ENCODE measurements at regions not wholly inside any gene's neighbourhood (a gene's known extent, or its start where the extent isn't known, plus 50 kb on each side); places are given as distances from the start of the nearest gene placed in this dataset.
A peak's percentile ranks its signal among the peaks of the same experiment; 100 is the strongest.
"Not testable (repeated sequence)": the region's sequence is repeated elsewhere in the genome, so short reads cannot be mapped to it uniquely, and the experiment has no call there.

DNA sequence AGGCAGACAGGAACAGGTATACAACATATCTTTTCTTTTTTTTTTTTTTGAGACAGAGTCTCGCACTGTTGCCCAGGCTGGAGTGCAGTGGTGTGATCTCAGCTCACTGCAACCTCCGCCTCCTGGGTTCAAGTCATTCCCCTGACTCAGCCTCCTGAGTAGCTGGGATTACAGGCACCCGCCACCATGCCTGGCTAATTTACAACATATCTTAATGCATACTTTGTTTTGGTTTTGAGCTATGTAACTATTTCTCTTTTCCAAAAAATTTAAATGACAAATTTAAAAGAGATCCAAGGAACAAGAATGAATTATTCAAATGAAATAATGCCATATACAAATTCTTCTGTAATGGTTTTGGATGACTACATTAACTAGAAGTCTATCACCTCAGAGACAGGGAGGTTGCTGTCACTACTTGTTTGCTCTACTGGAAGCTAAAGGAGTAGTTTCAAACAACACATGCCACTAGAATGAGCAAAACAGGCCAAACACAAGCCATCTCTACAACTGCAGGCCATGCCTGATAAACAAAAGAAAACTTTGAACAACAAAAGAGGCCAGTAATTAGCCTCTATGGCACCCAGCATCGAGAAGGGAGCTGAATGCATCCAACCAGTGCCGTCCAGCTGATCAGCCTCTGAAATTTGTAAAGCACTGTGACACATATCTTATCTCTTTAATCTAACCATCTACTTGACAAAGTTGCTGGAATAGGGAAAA, 133.6 kb upstream of the VOPP1 start:
- DNase-seq (ENCODE audit: insufficient read length, low spot score, missing footprints); H3K4me1 ChIP-seq (ENCODE audit: insufficient read depth, low read length); H4K20me1 ChIP-seq (ENCODE audit: insufficient read depth, low read length); H3K4me3 ChIP-seq (ENCODE audit: insufficient read depth, low read length); H2AFZ ChIP-seq (ENCODE audit: low read length); H3K27ac ChIP-seq (ENCODE audit: low read depth, low read length); H3K9me3 ChIP-seq (ENCODE audit: low read depth, low read length); H3K79me2 ChIP-seq (ENCODE audit: insufficient read depth, low read length); H3K36me3 ChIP-seq (ENCODE audit: insufficient read depth, low read length); H3K4me2 ChIP-seq (ENCODE audit: insufficient read depth, low read length); H3K27me3 ChIP-seq (ENCODE audit: insufficient read depth, low read length): not testable (repeated sequence)

DNA sequence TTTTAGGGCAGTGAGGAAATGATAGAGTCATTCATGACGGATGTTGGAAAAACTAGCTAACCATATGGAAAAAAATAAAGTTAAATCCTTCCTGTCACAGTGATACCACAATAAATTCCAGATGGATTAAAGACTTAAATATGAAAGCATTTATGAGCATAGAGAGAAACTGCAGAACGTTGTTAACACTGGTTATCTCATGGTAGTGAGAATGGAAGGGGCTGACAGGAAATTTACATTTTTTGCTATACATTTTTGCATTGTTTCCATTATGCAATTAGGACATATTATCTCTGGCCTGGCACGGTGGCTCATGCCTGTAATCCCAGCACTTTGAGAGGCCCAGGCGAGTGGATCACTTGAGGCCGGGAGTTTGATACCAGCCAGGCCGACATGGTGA, 130.5 kb upstream of the VOPP1 start:
- H4K20me1 ChIP-seq (ENCODE audit: insufficient read depth, low read length); H3K79me2 ChIP-seq (ENCODE audit: insufficient read depth, low read length); H3K36me3 ChIP-seq (ENCODE audit: insufficient read depth, low read length); H3K27me3 ChIP-seq (ENCODE audit: insufficient read depth, low read length); H3K4me3 ChIP-seq (ENCODE audit: insufficient read depth, low read length); H3K4me2 ChIP-seq (ENCODE audit: insufficient read depth, low read length); H3K9me3 ChIP-seq (ENCODE audit: low read depth, low read length); H2AFZ ChIP-seq (ENCODE audit: low read length); H3K27ac ChIP-seq (ENCODE audit: low read depth, low read length); H3K4me1 ChIP-seq (ENCODE audit: insufficient read depth, low read length); DNase-seq (ENCODE audit: insufficient read length, low spot score, missing footprints): not testable (repeated sequence)

GRCh38 chr7:55699450-55699842, 127.1 kb upstream of the VOPP1 start:
- H3K79me2 ChIP-seq (ENCODE audit: insufficient read depth, low read length); H4K20me1 ChIP-seq (ENCODE audit: insufficient read depth, low read length); H3K9me3 ChIP-seq (ENCODE audit: low read depth, low read length); H3K27me3 ChIP-seq (ENCODE audit: insufficient read depth, low read length); H3K4me2 ChIP-seq (ENCODE audit: insufficient read depth, low read length); H3K4me1 ChIP-seq (ENCODE audit: insufficient read depth, low read length); H2AFZ ChIP-seq (ENCODE audit: low read length); H3K36me3 ChIP-seq (ENCODE audit: insufficient read depth, low read length); H3K27ac ChIP-seq (ENCODE audit: low read depth, low read length); DNase-seq (ENCODE audit: insufficient read length, low spot score, missing footprints); H3K4me3 ChIP-seq (ENCODE audit: insufficient read depth, low read length): not testable (repeated sequence)

DNA sequence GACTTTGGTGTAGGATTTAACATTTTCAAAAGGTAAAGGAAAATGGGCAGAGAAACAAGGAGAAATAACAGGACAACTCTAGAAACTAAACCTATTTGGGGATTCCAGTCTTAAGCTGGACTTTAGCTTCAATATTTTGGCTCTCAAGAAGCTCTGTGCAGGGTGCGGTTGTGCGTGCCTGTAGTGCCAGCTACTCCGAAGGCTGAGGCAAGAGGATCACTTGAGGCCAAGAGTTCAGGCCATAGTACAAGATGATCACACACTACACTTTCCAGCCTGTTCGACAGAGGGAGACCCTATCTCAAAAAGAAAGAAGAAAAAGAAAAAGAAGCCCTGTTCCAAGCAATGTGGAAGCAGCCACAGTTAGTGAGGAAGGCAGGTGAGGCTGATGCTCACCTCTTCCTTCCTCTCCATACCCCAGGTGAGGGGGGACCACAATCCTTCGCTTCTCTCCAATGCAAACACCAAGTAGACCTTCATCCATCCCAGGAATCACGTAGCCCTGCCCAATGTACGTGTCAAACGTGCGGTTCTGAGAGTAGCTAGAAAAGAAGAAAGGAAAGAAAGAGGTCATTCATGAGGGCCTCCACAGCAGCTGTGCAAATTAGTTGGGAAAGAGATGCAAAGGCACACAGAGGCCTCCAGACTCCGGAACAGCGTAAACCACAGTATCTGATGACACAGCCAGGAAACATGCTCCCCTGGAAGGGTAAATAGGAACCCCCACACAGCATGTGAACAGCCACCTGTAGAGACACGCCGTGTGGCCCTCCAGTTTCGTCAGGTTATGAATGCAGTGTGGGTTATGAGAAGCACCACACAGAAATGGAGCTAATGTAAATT, 126.5 kb upstream of the VOPP1 start:
- not testable (repeated sequence) for H3K4me3 ChIP-seq (ENCODE audit: insufficient read depth, low read length); H3K36me3 ChIP-seq (ENCODE audit: insufficient read depth, low read length); H3K79me2 ChIP-seq (ENCODE audit: insufficient read depth, low read length); H3K4me1 ChIP-seq (ENCODE audit: insufficient read depth, low read length); H3K27ac ChIP-seq (ENCODE audit: low read depth, low read length); H2AFZ ChIP-seq (ENCODE audit: low read length); H3K27me3 ChIP-seq (ENCODE audit: insufficient read depth, low read length); H3K9me3 ChIP-seq (ENCODE audit: low read depth, low read length); H4K20me1 ChIP-seq (ENCODE audit: insufficient read depth, low read length); H3K4me2 ChIP-seq (ENCODE audit: insufficient read depth, low read length); DNase-seq (ENCODE audit: insufficient read length, low spot score, missing footprints)

DNA sequence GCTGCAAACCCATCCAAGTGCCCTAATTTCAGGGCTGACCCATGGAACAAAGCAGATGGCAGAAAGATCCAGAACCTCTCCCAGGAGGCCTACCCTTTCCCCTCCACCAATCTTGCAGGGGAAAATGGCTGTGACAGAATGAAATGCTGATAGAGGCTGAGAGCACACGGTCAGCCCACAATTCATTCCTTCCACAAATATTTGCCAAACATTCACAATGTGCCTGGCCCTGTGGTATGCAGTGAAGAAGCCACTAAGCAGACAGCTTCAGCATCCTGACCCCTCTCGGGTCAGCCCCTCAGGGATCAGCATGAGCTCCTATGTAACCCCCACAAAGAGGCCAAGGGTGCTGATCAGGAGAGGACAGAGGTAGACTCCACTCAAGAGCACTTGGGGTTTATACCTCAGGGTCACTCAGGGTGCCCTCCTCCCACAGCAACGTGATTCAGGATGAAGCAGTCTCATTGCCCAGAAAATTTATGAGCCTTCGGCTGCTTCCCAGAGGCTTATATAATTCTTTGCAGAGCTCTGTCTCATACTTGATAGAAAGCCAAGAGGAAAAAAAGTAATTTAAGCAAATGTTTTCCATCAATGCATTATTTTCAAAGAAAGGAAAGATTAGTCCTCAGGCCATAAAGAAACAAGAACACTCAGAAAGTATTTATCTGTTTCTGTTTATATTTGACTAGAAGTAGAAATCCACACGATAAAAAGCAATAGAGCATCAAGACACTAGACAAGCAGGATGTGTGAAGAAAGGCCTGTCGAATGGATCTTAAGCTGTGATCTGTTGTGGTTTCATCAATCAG, 123.8 kb upstream of the VOPP1 start:
- H3K36me3 ChIP-seq (ENCODE audit: insufficient read depth, low read length); H2AFZ ChIP-seq (ENCODE audit: low read length); H3K27me3 ChIP-seq (ENCODE audit: insufficient read depth, low read length); H4K20me1 ChIP-seq (ENCODE audit: insufficient read depth, low read length); H3K9me3 ChIP-seq (ENCODE audit: low read depth, low read length); H3K4me1 ChIP-seq (ENCODE audit: insufficient read depth, low read length); H3K4me3 ChIP-seq (ENCODE audit: insufficient read depth, low read length); H3K4me2 ChIP-seq (ENCODE audit: insufficient read depth, low read length); H3K27ac ChIP-seq (ENCODE audit: low read depth, low read length); H3K79me2 ChIP-seq (ENCODE audit: insufficient read depth, low read length): not testable (repeated sequence)
- peak; percentile 27 for DNase-seq (ENCODE audit: insufficient read length, low spot score, missing footprints)

DNA sequence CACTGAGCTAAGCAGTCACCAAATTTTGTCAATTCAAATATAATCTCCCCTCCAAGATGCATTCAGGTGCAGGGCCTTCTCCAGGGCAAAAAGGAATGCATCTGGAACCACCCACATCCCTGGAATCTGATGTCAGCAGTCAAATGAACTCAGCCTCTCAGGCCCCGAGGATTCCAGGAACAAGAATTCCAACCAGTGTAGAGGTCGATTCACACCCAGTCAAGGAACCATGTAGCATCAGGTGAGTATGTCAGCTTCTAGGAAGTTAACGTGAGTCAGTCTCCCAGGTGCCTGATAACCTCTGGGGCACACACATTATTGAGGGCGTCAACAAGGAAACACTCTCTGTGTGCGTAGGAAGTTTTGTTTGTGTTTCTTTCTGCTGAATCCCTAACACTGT, 122.2 kb upstream of the VOPP1 start:
- not testable (repeated sequence) for H3K4me3 ChIP-seq (ENCODE audit: insufficient read depth, low read length); H4K20me1 ChIP-seq (ENCODE audit: insufficient read depth, low read length); H3K79me2 ChIP-seq (ENCODE audit: insufficient read depth, low read length); H3K36me3 ChIP-seq (ENCODE audit: insufficient read depth, low read length); DNase-seq (ENCODE audit: insufficient read length, low spot score, missing footprints); H3K27ac ChIP-seq (ENCODE audit: low read depth, low read length); H3K4me1 ChIP-seq (ENCODE audit: insufficient read depth, low read length); H3K4me2 ChIP-seq (ENCODE audit: insufficient read depth, low read length); H2AFZ ChIP-seq (ENCODE audit: low read length); H3K27me3 ChIP-seq (ENCODE audit: insufficient read depth, low read length); H3K9me3 ChIP-seq (ENCODE audit: low read depth, low read length)

DNA sequence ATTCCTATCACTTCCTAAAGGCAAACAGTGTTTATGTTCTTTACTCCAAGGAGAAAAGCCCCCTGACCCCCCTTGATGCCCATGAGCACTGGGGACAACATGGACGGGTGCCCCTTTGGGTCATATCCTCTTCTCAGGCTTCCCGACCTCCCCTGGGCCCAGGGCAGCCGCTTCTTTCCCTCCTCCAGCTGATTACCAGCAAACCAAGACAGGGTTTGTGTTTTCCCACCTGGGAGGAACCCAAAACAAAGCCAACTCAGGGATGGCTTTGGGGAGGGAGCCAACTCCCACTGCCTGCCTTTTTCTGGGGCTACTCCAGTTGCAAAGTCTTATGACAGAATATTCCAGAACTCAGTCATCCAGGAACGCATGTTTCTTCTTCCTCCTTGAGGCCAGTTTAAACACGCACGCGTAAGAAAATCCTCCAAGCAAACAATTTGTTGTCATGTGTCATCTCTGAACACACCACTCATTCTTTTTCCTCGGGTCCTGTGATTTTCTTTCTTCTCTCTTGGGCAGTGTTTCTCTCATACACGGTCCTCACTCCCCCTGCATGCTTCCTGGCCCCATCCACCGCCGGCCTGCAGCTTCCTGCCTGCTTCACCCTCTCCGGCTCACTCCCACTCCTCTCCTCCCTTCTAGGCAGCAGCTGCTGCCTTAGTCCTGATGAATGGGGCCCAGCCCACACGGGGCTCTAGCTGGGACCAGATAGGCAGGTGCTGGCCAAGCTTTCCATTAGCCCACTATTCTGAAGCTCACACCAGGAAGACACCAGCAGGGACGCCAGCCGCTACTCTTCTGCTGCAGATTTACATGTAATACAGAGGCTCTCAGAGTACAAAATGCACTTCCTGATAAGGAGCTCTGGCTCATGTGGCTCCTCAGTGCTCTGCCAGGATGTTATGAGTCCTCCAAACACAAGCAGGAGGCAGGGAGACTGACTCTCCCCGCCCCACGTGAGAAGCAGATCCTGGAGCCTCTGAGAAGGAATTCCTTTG, 116.7 kb upstream of the VOPP1 start:
- not testable (repeated sequence) for H3K27ac ChIP-seq (ENCODE audit: low read depth, low read length); H3K27me3 ChIP-seq (ENCODE audit: insufficient read depth, low read length); H4K20me1 ChIP-seq (ENCODE audit: insufficient read depth, low read length); H3K79me2 ChIP-seq (ENCODE audit: insufficient read depth, low read length); DNase-seq (ENCODE audit: insufficient read length, low spot score, missing footprints); H3K36me3 ChIP-seq (ENCODE audit: insufficient read depth, low read length); H3K4me3 ChIP-seq (ENCODE audit: insufficient read depth, low read length); H3K4me2 ChIP-seq (ENCODE audit: insufficient read depth, low read length); H3K9me3 ChIP-seq (ENCODE audit: low read depth, low read length); H3K4me1 ChIP-seq (ENCODE audit: insufficient read depth, low read length); H2AFZ ChIP-seq (ENCODE audit: low read length)

GRCh38 chr7:55688261-55688660, 116.0 kb upstream of the VOPP1 start:
- H2AFZ ChIP-seq (ENCODE audit: low read length); H3K4me3 ChIP-seq (ENCODE audit: insufficient read depth, low read length); DNase-seq (ENCODE audit: insufficient read length, low spot score, missing footprints): not testable (repeated sequence)

More at GRCh38 chr7:55688261-55688660, 116.0 kb upstream of the VOPP1 start:
- not testable (repeated sequence) for H3K9me3 ChIP-seq (ENCODE audit: low read depth, low read length); H3K79me2 ChIP-seq (ENCODE audit: insufficient read depth, low read length); H3K4me1 ChIP-seq (ENCODE audit: insufficient read depth, low read length); H3K36me3 ChIP-seq (ENCODE audit: insufficient read depth, low read length); H3K4me2 ChIP-seq (ENCODE audit: insufficient read depth, low read length); H4K20me1 ChIP-seq (ENCODE audit: insufficient read depth, low read length); H3K27ac ChIP-seq (ENCODE audit: low read depth, low read length); H3K27me3 ChIP-seq (ENCODE audit: insufficient read depth, low read length)

All from osteoblast (primary cell).